ENCODE measurements at regions not wholly inside any gene's neighbourhood (a gene's known extent, or its start where the extent isn't known, plus 50 kb on each side); places are given as distances from the start of the nearest gene placed in this dataset.

DNA sequence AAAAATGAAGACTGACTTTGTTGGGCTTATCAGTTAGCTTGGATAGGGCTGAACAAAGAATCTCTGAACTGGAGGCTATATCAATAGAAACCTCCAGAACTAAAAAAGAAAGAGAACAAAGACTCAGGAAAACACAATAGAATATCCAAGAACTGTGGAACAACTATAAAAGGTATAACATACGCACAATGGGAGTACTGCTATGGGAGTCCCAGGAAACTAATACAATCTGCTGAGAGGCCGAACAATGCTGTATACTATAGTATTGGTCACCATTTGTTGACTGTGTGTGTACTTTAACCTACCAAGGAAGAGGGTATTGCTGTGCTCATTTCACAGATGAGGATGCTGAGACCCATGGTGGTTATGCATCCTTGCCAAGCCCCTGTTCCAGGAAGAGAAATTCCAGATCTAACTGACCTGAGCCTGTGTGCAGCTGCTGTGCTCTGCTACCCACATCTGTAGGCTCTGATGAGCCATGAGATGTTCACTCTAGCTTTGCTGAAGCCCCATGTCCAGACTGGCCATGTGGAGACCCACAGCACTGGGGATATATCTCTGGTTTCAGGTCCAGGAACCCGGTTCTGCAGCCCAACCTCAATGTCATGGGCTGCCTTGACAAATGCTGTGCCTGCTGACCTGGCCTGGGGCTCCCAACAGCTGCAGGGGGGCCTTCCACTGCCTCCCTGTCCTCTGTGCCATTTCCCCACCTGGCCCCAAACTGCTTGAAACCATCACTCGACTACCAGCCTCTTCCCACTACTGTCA, 254.3 kb upstream of the TNRC6C start:
- Histone ChIP-seq H2AFZ (ENCODE audit: low read length) (no peak overlapping the region), H3K27ac (ENCODE audit: insufficient read depth, low read length) (no peak overlapping the region), H4K20me1 (ENCODE audit: control insufficient read depth, extremely low read depth, insufficient read depth, low read length) (no peaks in the 10 kb centered on the region), H3K36me3 (ENCODE audit: control insufficient read depth, insufficient read depth, low read length) (no peaks in the 10 kb centered on the region), H3K9me3 (ENCODE audit: control insufficient read depth, insufficient read depth, low read depth, low read length) (no peaks in the 10 kb centered on the region), H3K4me1 (ENCODE audit: control insufficient read depth, extremely low read depth, insufficient read depth, low read length) (no peaks in the 10 kb centered on the region), H3K9ac (ENCODE audit: insufficient read depth, low read length) (no peak overlapping the region), H3K79me2 (ENCODE audit: control insufficient read depth, insufficient read depth, low read length) (no peaks in the 10 kb centered on the region), H3K27me3 (ENCODE audit: control insufficient read depth, insufficient read depth, low read length) (no peaks in the 10 kb centered on the region), H3K4me2 (ENCODE audit: extremely low read depth, insufficient read depth, low read length) (no peak overlapping the region), H3K4me3 (replicated peaks in 1 of 4; ENCODE audit: control extremely low read depth in 1 of 4, insufficient read depth in 1 of 4, low read depth in 3 of 4, low read length in 4 of 4) (no peak overlapping the region)
- TF ChIP-seq, protein P1, sequence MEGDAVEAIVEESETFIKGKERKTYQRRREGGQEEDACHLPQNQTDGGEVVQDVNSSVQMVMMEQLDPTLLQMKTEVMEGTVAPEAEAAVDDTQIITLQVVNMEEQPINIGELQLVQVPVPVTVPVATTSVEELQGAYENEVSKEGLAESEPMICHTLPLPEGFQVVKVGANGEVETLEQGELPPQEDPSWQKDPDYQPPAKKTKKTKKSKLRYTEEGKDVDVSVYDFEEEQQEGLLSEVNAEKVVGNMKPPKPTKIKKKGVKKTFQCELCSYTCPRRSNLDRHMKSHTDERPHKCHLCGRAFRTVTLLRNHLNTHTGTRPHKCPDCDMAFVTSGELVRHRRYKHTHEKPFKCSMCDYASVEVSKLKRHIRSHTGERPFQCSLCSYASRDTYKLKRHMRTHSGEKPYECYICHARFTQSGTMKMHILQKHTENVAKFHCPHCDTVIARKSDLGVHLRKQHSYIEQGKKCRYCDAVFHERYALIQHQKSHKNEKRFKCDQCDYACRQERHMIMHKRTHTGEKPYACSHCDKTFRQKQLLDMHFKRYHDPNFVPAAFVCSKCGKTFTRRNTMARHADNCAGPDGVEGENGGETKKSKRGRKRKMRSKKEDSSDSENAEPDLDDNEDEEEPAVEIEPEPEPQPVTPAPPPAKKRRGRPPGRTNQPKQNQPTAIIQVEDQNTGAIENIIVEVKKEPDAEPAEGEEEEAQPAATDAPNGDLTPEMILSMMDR (conservative IDR thresholded peaks at IDR 0.05 in 1 of 2, IDR thresholded peaks at IDR 0.05 in 1 of 2; ENCODE audit: low read depth in 1 of 2, low read length in 2 of 2), result no peak
- no peak for TF ChIP-seq EZH2 (IDR thresholded peaks at IDR 0.05; ENCODE audit: low read length, missing control alignments)
- no peak for DNase-seq (ENCODE audit: low read depth in 2 of 2)

DNA sequence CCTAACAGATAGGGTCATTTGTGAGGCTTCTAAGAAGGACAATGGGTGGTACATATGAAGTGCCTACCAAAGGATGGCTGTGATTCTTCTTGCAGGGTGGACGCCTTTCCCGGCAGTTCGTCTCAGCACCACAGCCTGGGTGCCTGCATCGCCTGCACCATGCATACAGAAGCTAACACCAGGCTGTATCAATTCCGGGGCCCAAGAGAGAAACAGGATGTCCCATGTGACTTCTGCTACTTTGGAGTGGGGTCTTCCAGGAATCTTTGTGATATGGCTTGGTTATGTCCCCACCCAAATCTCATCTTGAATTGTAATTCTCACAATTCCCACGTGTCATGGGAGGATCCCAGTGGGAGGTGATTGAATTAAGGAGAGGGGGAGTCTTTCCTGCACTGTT, 251.6 kb upstream of the TNRC6C start:
- DNase-seq (ENCODE audit: low read depth in 2 of 2), result no peak
- no peak overlapping the region for H3K4me2 ChIP-seq (ENCODE audit: extremely low read depth, insufficient read depth, low read length)
- no peak overlapping the region for H2AFZ ChIP-seq (ENCODE audit: low read length)
- no peaks in the 10 kb centered on the region for H3K27me3 ChIP-seq (ENCODE audit: control insufficient read depth, insufficient read depth, low read length)
- TF ChIP-seq, protein P1 (conservative IDR thresholded peaks at IDR 0.05 in 1 of 2, IDR thresholded peaks at IDR 0.05 in 1 of 2; ENCODE audit: low read depth in 1 of 2, low read length in 2 of 2), result no peak
- TF ChIP-seq EZH2 (IDR thresholded peaks at IDR 0.05; ENCODE audit: low read length, missing control alignments), result no peak
- no peaks in the 10 kb centered on the region for H4K20me1 ChIP-seq (ENCODE audit: control insufficient read depth, extremely low read depth, insufficient read depth, low read length)
- no peak overlapping the region for H3K4me3 ChIP-seq (replicated peaks in 1 of 4; ENCODE audit: control extremely low read depth in 1 of 4, insufficient read depth in 1 of 4, low read depth in 3 of 4, low read length in 4 of 4)
- no peaks in the 10 kb centered on the region for H3K4me1 ChIP-seq (ENCODE audit: control insufficient read depth, extremely low read depth, insufficient read depth, low read length)
- no peak overlapping the region for H3K27ac ChIP-seq (ENCODE audit: insufficient read depth, low read length)
- H3K9ac ChIP-seq (ENCODE audit: insufficient read depth, low read length), result no peak overlapping the region
- no peaks in the 10 kb centered on the region for H3K9me3 ChIP-seq (ENCODE audit: control insufficient read depth, insufficient read depth, low read depth, low read length)
- H3K36me3 ChIP-seq (ENCODE audit: control insufficient read depth, insufficient read depth, low read length), result no peaks in the 10 kb centered on the region
- no peaks in the 10 kb centered on the region for H3K79me2 ChIP-seq (ENCODE audit: control insufficient read depth, insufficient read depth, low read length)

DNA sequence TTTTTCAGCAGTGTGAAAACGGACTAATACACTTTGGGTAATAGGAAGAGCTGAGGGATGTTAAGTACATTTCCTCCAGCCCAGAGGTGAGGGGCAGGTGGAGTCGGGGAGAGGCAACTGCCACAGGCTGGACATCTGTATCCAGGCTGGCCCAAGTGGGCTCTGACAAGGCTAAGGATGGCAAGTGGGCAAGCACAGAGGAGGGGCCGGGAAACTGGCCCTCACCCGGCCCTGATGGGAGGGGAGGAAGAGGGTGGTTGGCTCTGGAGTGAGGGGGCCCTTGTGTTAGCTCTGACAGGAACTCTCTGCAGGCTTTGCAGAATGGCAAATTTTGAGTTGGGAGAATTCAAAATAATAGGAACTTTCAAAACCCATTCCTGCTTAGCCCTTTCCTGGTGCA, 251.0 kb upstream of the TNRC6C start:
- DNase-seq (ENCODE audit: low read depth in 2 of 2), result no peak
- no peaks in the 10 kb centered on the region for H4K20me1 ChIP-seq (ENCODE audit: control insufficient read depth, extremely low read depth, insufficient read depth, low read length)
- no peak for TF ChIP-seq EZH2 (IDR thresholded peaks at IDR 0.05; ENCODE audit: low read length, missing control alignments)
- TF ChIP-seq, protein P1 (conservative IDR thresholded peaks at IDR 0.05 in 1 of 2, IDR thresholded peaks at IDR 0.05 in 1 of 2; ENCODE audit: low read depth in 1 of 2, low read length in 2 of 2), result no peak
- no peaks in the 10 kb centered on the region for H3K4me1 ChIP-seq (ENCODE audit: control insufficient read depth, extremely low read depth, insufficient read depth, low read length)
- no peak overlapping the region for H3K9ac ChIP-seq (ENCODE audit: insufficient read depth, low read length)
- H2AFZ ChIP-seq (ENCODE audit: low read length), result no peak overlapping the region
- H3K27me3 ChIP-seq (ENCODE audit: control insufficient read depth, insufficient read depth, low read length), result no peaks in the 10 kb centered on the region
- H3K4me2 ChIP-seq (ENCODE audit: extremely low read depth, insufficient read depth, low read length), result no peak overlapping the region
- H3K4me3 ChIP-seq (replicated peaks in 1 of 4; ENCODE audit: control extremely low read depth in 1 of 4, insufficient read depth in 1 of 4, low read depth in 3 of 4, low read length in 4 of 4), result no peak overlapping the region
- no peaks in the 10 kb centered on the region for H3K79me2 ChIP-seq (ENCODE audit: control insufficient read depth, insufficient read depth, low read length)
- no peak overlapping the region for H3K27ac ChIP-seq (ENCODE audit: insufficient read depth, low read length)
- no peaks in the 10 kb centered on the region for H3K9me3 ChIP-seq (ENCODE audit: control insufficient read depth, insufficient read depth, low read depth, low read length)
- no peaks in the 10 kb centered on the region for H3K36me3 ChIP-seq (ENCODE audit: control insufficient read depth, insufficient read depth, low read length)
